GM18873 (cell line): ENCODE measurements at regions not wholly inside any gene's neighbourhood (a gene's known extent, or its start where the extent isn't known, plus 50 kb on each side); places are given as distances from the start of the nearest gene placed in this dataset.

Experiments used
- ATAC-seq: cut with Tn5 transposase; IDR thresholded peaks from one replicate; pipeline ENCODE4 v1.9.1; 2021; ENCODE audit warnings: mild to moderate bottlenecking, moderate library complexity, moderate number of reproducible peaks; ENCODE audit not compliant: unreplicated experiment, low FRiP score

DNA sequence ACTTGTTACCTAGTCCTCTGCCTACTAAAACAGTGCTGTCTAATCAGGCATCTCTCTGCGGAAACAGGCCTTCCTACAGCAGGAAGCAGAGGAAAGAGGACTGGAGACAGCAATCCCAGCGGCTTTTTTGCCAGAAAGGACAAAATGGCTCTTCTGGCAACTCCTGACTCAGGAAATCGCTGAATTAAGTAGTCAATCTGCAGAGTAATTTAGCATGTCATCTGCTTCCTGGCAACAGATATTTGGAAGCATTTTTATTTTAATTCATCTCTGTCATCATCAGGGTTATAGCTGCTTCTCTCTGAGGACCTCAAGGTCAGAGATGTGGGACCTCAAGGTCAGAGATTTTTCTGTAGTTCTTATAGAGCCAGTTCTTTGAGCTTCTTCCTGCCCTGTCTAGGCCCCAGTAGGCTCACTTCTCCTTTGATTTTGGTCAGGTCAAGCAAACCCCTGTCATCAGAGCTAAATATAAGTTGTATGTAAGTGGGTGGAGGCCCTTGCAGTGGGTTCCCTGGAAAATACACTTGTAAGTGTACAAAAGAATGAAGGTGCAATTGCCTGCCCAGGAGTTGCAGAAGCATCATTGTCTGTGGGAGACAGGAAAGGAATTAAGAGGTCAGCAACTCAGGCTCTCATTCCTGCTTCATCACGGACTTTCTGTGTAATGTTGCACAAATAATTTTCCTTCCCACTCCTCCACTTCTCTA, 229.4 kb downstream of the ALDH8A1 start:
- no peak for ATAC-seq

GRCh38 chr6:134719911-134720310, 230.0 kb downstream of the ALDH8A1 start:
- ATAC-seq: no peak

- no peak for ATAC-seq
Measured at GRCh38 chr6:134719286-134719685, 230.6 kb downstream of the ALDH8A1 start.

- ATAC-seq: no peak
Measured at GRCh38 chr6:134714679-134715078, 235.2 kb downstream of the ALDH8A1 start.

GRCh38 chr6:134714113-134714512, 235.8 kb downstream of the ALDH8A1 start:
- ATAC-seq: no peak

DNA sequence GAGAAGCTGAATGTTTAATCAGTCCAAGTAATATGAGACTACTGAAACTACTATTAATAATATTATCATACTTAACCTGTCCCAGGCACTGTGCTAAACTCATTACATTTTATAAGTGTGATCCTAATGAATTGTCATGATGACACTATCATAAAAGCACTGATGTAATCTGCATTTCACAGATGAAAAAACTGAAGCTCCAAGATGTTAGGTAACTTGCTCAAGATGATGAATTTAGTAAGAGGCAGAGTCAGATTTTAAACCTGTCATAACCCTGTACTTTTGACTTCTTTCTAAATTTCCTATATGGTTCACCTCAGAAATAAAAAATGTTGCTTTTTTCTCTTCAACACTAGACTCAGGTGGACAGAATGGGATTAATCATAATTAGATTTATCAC, 237.6 kb downstream of the ALDH8A1 start:
- no peak for ATAC-seq

DNA sequence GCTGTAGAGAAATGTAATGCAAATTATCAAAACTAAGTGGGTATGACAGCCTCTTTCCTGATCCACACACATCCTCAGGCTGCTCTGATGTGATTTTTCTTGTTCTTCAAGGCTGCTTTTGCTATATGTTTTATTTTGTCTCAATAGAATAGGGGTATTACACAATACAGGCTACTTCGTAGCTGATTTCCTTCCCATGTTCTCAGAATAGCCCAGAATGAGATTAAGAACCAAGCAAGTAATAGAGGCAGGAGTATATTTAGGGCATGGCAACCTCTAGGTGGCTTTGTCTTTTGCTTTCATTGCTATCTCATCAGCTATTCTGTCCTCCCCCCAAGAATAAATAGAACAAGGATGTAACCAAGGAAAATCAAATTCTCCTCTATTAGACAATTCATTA, 241.8 kb downstream of the ALDH8A1 start:
- ATAC-seq: no peak

DNA sequence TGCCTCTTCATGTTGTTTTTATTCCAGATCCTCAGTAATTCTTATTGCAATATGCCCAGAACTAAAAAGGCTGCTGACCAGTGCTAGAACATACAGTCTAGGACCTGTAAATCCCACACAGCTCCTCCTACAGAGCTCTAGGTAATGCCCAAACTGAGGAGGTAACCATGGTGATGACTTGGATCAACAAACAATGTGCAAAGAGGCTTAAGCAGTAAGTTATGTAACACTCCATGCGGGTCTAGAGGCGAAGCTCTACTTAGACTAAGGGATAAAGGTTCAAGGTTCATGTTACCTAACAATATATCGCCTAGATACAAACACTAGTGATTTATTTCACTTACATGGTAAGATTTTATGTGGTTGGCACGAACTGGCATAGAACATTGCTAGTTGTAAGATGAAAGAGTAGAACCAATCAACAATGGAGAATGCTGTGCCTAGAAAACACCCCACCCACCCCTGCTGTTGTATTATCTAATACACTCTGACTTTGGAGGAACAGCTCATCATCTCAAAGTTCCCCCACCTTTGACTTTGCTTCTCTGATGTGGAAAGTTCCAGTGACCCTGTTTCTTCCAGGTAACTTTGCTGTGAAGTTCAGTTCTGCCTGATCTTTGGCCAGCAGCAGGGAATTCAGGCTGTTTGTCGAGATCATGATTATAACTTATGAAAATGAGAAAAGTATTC, 242.4 kb downstream of the ALDH8A1 start:
- no peak for ATAC-seq

DNA sequence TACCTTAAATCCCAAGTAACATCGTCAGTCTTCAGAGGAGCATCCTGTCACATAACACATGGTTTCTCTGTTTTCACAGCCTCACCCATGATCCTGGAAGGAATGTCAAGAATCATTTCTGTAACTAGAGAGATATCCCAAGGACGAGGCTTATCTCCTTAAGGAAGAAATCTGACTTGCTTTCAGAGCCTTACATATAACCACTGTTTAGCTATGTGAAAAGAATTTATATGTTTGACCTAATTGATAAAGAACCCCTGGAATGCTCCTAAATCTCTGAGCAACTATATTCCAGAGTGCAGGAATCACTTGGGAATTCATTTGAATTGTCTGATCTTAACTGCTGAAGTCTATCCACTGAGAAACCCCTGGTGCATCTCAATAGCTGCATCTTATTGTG, 243.1 kb downstream of the ALDH8A1 start:
- no peak for ATAC-seq

DNA sequence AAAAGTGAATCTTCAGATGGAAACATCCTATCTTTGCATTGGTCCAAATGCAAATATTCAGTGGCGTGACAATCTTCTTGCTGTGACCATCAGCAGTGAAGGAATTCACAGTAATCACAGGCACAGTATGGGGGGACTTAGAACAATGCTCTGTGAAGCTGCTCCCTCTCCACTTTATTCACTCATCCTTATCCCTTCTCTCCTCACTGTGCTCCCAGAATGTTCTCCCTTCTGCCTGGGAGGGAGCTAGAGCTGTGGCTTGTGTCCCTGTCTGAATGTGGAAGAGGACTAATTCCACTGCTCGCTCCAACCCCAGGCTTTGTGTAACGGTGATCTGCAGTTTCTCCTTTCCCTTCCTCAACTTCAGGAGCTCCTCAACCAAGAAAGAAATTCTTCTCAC, 243.7 kb downstream of the ALDH8A1 start:
- no peak for ATAC-seq

DNA sequence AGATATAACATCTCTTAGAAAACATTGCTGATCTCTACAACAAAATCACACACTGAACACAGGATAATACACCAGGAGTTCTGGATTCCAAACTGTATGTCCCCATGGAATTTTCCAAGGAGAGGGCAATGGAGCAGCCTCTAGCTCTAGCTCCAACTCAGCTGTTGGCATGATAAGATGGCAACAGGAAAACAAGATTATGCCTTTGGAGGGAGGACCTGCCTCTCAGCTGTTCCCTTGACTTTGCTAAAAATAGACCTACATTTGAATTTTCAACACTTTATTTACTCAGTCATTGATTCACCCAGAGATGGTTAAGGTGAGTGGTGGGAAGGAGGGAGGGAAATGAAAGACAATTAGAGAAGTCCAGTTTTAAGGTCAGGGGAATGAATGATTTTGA, 246.7 kb downstream of the ALDH8A1 start:
- ATAC-seq: no peak

DNA sequence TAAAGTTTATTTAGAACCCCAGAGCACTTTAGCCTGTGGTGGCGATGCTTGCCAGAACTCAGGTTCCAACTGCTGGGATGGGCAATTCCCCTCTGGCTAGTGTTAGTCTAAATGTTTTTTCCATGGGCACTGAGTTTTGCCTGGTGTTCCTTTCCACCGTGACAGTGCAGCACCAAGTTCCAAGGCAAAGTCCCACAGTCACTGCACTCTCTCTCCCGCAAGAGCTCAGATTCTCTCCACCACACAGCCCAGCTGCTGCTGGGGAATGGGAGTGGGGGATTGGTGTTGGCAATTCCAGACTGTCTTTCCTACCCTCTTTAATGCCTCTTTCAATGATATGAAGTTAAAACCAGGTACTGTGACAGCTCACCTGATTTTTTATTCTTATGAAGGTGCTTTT, 247.6 kb downstream of the ALDH8A1 start:
- ATAC-seq: no peak

- ATAC-seq: no peak
Measured at GRCh38 chr6:134701301-134701700, 248.6 kb downstream of the ALDH8A1 start.

- ATAC-seq: no peak
Measured at GRCh38 chr6:134698228-134698627, 251.7 kb downstream of the ALDH8A1 start.

DNA sequence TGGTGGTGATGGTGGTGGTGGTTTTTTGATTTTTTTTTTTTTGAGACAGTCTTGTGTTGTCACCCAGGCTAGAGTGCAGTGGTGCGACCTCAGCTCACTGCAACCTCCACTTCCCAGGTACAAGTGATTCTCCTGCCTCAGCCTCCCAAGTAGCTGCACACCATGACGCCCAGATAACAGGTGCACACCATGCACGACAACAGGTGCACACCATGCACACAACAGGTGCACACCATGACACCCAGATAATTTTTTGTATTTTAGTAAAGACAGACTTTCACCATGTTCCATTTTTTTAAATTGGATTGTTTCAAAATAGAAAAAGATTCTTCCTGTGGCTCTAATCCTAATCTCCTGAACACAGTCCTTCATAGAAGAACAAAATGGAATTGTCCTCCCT, 257.9 kb downstream of the ALDH8A1 start:
- ATAC-seq: no peak

- no peak for ATAC-seq
Measured at GRCh38 chr6:134691180-134691579, 258.7 kb downstream of the ALDH8A1 start.

DNA sequence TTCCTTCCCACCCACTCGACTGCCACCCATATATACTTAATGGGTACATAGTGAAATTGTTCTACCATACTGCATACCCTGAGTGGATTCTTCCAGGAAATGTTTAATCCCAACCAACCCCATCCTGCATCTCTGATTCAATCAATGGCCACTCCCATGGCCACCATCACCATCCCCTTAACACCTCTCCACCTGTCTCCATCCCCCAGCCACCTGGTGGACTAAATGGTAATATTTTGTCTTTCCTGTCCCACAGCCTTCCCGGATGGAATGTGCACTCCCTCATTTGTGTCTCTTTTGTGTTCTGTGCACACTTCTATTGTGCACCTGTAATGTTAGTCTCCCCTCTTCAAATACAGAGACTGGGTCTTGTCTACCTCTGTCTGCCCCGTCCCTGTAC, 259.9 kb downstream of the ALDH8A1 start:
- ATAC-seq: no peak

DNA sequence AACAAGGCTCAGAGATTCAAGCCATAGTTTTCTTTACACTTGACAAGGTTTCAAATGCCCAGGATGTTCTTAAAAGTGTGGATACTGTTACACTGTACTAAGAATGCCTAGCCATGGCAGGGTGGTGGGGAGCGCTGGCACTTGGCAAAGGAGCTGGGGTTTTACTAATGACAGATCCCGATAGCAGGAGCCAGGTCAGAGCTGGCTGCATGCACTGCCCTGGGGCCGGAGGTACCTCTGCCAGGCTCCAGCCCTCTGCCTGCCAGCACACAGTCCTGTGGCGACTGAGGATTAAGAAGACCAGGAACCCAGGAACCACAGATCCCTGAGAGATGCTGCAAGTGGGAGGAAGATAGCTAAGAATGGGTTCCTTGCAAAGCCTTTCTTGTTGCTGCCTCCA, 260.3 kb downstream of the ALDH8A1 start:
- no peak for ATAC-seq

DNA sequence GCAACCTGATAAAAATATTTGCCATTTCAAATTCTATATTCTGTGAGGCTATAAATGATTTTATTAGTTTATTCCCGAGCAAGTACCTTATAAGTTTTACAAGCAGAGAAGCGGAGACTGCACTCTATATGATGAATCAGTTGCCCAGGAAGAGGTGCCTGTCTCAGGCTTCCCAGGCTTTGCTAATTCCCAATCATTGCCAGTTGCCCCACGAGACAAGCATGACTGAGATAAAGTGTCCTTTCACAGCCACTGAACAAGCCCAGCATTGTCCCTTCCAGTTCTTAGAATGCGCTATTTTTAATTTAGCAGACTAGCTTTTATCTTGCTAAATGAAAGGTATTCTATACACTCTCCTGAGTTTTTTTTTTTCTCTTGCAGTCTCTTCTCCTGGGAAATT, 260.7 kb downstream of the ALDH8A1 start:
- no peak for ATAC-seq

DNA sequence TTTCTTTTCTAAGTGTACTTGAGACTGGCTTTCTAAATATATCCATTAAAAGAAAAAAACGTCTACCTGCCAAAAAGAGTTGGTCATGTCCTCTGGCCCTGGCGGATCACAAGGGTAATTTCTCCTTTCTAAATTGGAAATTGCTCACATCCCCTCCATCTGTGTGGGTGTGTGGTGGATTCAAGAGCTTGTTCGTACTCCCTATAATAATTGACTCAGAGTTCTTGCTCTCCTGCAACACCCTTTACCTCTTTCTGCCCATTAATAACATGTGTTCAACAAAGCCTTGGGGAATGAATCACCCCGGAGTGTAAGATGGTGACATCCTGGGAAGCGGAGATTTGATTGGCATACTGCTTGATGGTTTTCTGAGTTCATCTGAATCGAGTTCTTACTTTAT, 263.8 kb downstream of the ALDH8A1 start:
- ATAC-seq: no peak

DNA sequence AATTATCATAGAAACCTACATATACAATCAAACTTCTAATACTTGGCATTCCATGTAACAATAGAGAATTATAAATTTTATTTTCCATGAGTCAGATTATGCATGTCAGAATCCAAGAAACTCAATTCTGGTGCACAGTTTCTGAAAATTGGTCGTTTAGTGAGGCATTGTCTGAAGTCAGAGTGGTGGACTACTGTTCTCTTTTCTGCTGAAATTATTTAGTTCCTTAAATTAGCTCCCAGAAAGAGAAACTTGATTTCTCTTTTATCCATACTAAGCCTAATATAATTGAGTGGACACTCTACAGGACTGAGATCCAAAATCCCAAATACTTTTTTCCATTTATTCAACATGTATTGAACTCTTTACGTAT, 265.5 kb downstream of the ALDH8A1 start:
- no peak for ATAC-seq

DNA sequence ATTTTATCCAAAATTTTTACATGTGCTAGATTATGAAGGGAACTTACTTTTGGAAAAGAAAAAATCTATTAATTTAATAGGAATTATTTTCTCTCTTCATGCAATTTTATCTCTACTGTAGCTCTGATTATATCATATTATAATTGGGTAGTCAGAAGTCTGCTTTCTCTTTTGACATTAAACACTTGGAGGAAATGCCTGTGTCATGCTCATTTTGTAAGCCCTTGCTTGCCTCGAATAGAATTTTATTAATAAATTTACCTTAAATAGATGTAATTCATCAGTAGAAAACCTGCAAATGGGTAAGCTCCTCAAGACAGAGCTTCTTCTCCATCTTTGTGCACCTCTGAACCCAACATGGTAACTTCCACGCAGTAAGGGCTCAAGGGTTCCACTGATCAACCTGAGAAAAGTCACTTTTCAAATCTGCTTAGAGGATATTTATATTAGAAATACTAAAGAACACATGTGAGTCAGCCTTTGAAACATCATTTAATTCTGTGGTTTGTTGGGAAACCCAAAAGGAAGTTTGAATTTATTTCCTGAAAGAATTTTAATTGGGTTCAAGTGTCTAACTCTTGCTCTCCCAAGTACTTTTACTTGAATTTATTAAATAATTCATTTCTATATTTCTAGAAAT, 266.0 kb downstream of the ALDH8A1 start:
- ATAC-seq: no peak
